HG02943 (cell line): ENCODE measurements at regions not wholly inside any gene's neighbourhood (a gene's known extent, or its start where the extent isn't known, plus 50 kb on each side); places are given as distances from the start of the nearest gene placed in this dataset.

ENCODE experiments used
- ATAC-seq: cut with Tn5 transposase; IDR thresholded peaks from one replicate; pipeline ENCODE4 v1.9.1; 2021; ENCODE audit warnings: mild to moderate bottlenecking, low read depth, moderate library complexity; ENCODE audit not compliant: unreplicated experiment

GRCh38 chr2:12047761-12048160, 301.3 kb downstream of the LPIN1 start:
- no peak for ATAC-seq

- ATAC-seq, result no peak
Observed at GRCh38 chr2:12048550-12048949, 302.1 kb downstream of the LPIN1 start.

GRCh38 chr2:12050396-12050795, 304.0 kb downstream of the LPIN1 start:
- no peak for ATAC-seq

GRCh38 chr2:12051831-12052230, 305.4 kb downstream of the LPIN1 start:
- ATAC-seq, result no peak

GRCh38 chr2:12052796-12053195, 306.4 kb downstream of the LPIN1 start:
- no peak for ATAC-seq

- ATAC-seq, result no peak
Observed at GRCh38 chr2:12054956-12055618, 308.7 kb downstream of the LPIN1 start.

- peak; percentile 94 for ATAC-seq
Observed at GRCh38 chr2:12057436-12058166, 311.2 kb downstream of the LPIN1 start.

GRCh38 chr2:12059616-12060441, 313.4 kb downstream of the LPIN1 start:
- no peak for ATAC-seq

GRCh38 chr2:12060886-12061285, 314.5 kb downstream of the LPIN1 start:
- ATAC-seq, result no peak

- no peak for ATAC-seq
Observed at GRCh38 chr2:12061286-12062052, 315.0 kb downstream of the LPIN1 start.

- ATAC-seq, result no peak
Observed at GRCh38 chr2:12062053-12062395, 315.6 kb downstream of the LPIN1 start.

- no peak for ATAC-seq
Observed at GRCh38 chr2:12063210-12063609, 316.8 kb downstream of the LPIN1 start.

- ATAC-seq, result no peak
Observed at GRCh38 chr2:12064153-12064552, 317.7 kb downstream of the LPIN1 start.

- ATAC-seq, result no peak
Observed at GRCh38 chr2:12066116-12066515, 319.7 kb downstream of the LPIN1 start.

- no peak for ATAC-seq
Observed at GRCh38 chr2:12066986-12067385, 320.6 kb downstream of the LPIN1 start.

GRCh38 chr2:12068796-12069538, 322.5 kb downstream of the LPIN1 start:
- no peak for ATAC-seq

GRCh38 chr2:12070153-12070552, 323.7 kb downstream of the LPIN1 start:
- ATAC-seq, result no peak

- ATAC-seq, result no peak
Observed at GRCh38 chr2:12070581-12070980, 324.1 kb downstream of the LPIN1 start.

- ATAC-seq, result peak; percentile 73
Observed at GRCh38 chr2:12071318-12071717, 324.9 kb downstream of the LPIN1 start.
